ENCODE measurements at regions not wholly inside any gene's neighbourhood (a gene's known extent, or its start where the extent isn't known, plus 50 kb on each side); places are given as distances from the start of the nearest gene placed in this dataset.
A peak's percentile ranks its signal among the peaks of the same experiment; 100 is the strongest.

- TF ChIP-seq CTCF (IDR thresholded peaks at IDR 0.05; ENCODE audit: low read depth, low read length, missing control alignments): no peak
- no peaks in the 10 kb centered on the region for H3K27me3 ChIP-seq (replicated peaks)
- in situ Hi-C loops (cut with HindIII; ENCODE audit: low pct_ligation_motif_present, low sequenced_read_pairs): no loop called here
Observed at GRCh38 chr15:34650177-34650576, 66.7 kb upstream of the GOLGA8B start.

GRCh38 chr15:34648294-34648631 lies 64.8 kb upstream of the GOLGA8B start:
- H3K36me3 ChIP-seq (replicated peaks): no peaks in the 10 kb centered on the region
- no peak for DNase-seq
- H3K4me3 ChIP-seq (ENCODE audit: low read depth, low read length): no peak overlapping the region
- TF ChIP-seq CTCF (IDR thresholded peaks at IDR 0.05; ENCODE audit: low read depth, low read length, missing control alignments): no peak
- H3K27ac ChIP-seq: no peak overlapping the region
- in situ Hi-C loops (cut with HindIII; ENCODE audit: low pct_ligation_motif_present, low sequenced_read_pairs): no loop called here
- no peaks in the 10 kb centered on the region for H3K27me3 ChIP-seq (replicated peaks)

More at GRCh38 chr15:34650177-34650576, 66.7 kb upstream of the GOLGA8B start:
- no peaks in the 10 kb centered on the region for H3K36me3 ChIP-seq (replicated peaks)
- DNase-seq: peak; percentile 81
- H3K4me3 ChIP-seq (ENCODE audit: low read depth, low read length): no peak overlapping the region
- no peak overlapping the region for H3K27ac ChIP-seq

GRCh38 chr15:34647569-34648293 lies 64.3 kb upstream of the GOLGA8B start:
- in situ Hi-C loops (cut with HindIII; ENCODE audit: low pct_ligation_motif_present, low sequenced_read_pairs): no loop called here
- Histone ChIP-seq H3K27ac (no peak overlapping the region), H3K4me3 (ENCODE audit: low read depth, low read length) (no peak overlapping the region), H3K36me3 (replicated peaks) (no peaks in the 10 kb centered on the region), H3K27me3 (replicated peaks) (no peaks in the 10 kb centered on the region)
- no peak for DNase-seq
- no peak for TF ChIP-seq CTCF (IDR thresholded peaks at IDR 0.05; ENCODE audit: low read depth, low read length, missing control alignments)

GRCh38 chr15:34646918-34647317 lies 63.5 kb upstream of the GOLGA8B start:
- in situ Hi-C loops (cut with HindIII; ENCODE audit: low pct_ligation_motif_present, low sequenced_read_pairs): no loop called here
- Histone ChIP-seq H3K27me3 (replicated peaks) (no peaks in the 10 kb centered on the region), H3K27ac (no peak overlapping the region), H3K4me3 (ENCODE audit: low read depth, low read length) (no peak overlapping the region), H3K36me3 (replicated peaks) (no peaks in the 10 kb centered on the region)
- no peak for TF ChIP-seq CTCF (IDR thresholded peaks at IDR 0.05; ENCODE audit: low read depth, low read length, missing control alignments)
- no peak for DNase-seq

GRCh38 chr15:34644851-34645250 lies 61.4 kb upstream of the GOLGA8B start:
- in situ Hi-C loops (cut with HindIII; ENCODE audit: low pct_ligation_motif_present, low sequenced_read_pairs): no loop called here
- no peaks in the 10 kb centered on the region for H3K36me3 ChIP-seq (replicated peaks)
- no peaks in the 10 kb centered on the region for H3K27me3 ChIP-seq (replicated peaks)
- no peak overlapping the region for H3K27ac ChIP-seq
- TF ChIP-seq CTCF (IDR thresholded peaks at IDR 0.05; ENCODE audit: low read depth, low read length, missing control alignments): no peak
- DNase-seq: no peak
- H3K4me3 ChIP-seq (ENCODE audit: low read depth, low read length): no peak overlapping the region

GRCh38 chr15:34644061-34644460 lies 60.6 kb upstream of the GOLGA8B start:
- no peaks in the 10 kb centered on the region for H3K36me3 ChIP-seq (replicated peaks)

More at GRCh38 chr15:34644061-34644460, 60.6 kb upstream of the GOLGA8B start:
- peak; percentile 95 for DNase-seq
- H3K27ac ChIP-seq: peak overlapping the region; percentile 41
- TF ChIP-seq CTCF (IDR thresholded peaks at IDR 0.05; ENCODE audit: low read depth, low read length, missing control alignments): no peak
- H3K27me3 ChIP-seq (replicated peaks): no peaks in the 10 kb centered on the region
- H3K4me3 ChIP-seq (ENCODE audit: low read depth, low read length): no peak overlapping the region
- in situ Hi-C loops (cut with HindIII; ENCODE audit: low pct_ligation_motif_present, low sequenced_read_pairs): no loop called here
